ENCODE measurements at regions not wholly inside any gene's neighbourhood (a gene's known extent, or its start where the extent isn't known, plus 50 kb on each side); places are given as distances from the start of the nearest gene placed in this dataset.
"Not testable (repeated sequence)": the region's sequence is repeated elsewhere in the genome, so short reads cannot be mapped to it uniquely, and the experiment has no call there.

DNA sequence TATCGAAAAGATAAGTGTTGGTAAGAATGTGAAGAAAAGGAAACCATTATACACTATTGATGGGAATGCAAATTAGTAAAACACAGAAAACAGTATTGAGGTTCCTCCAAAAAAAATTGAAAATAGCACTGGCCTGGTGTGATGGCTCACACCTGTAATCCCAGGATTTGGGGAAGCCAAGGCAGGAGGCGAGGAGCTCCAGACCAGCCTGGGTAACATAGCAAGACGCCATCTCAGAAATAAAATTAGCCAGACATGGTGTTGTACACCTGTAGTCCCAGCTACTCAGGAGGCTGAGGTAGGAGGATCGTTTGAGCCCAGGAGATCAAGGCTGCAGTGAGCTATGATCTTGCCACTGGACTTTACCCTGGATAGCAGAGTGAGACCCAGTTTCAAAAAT is 5303.4 kb upstream of the TPTE start:
- H3K4me1 ChIP-seq; ATAC-seq; H3K36me3 ChIP-seq; H3K27ac ChIP-seq; intact Hi-C loops (cut with DNase I); DNase-seq; H3K27me3 ChIP-seq (ENCODE audit: low read depth); H3K9me3 ChIP-seq; H3K4me3 ChIP-seq: not testable (repeated sequence)

DNA sequence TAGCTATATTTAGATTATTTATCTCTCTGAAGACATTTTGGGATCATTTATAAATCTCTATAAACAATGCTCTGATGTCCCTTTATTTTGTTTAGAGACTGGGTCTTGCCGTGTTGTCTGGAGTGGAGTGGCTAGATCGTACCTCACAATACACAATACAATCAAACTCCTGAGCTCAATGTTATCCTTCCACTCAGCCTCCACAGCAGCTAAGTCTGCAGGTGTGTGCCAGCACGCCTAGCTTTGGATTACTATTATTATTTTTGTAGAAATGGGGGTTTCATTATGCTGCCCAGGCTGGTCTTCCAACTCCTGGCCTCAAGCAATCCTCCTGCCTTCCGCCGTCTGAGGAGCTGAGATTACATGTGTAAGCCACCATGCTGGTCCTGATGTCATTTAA is 5301.4 kb upstream of the TPTE start:
- H3K36me3 ChIP-seq; H3K4me1 ChIP-seq; H3K9me3 ChIP-seq; intact Hi-C loops (cut with DNase I); H3K27ac ChIP-seq; H3K27me3 ChIP-seq (ENCODE audit: low read depth); H3K4me3 ChIP-seq; DNase-seq; ATAC-seq: not testable (repeated sequence)

DNA sequence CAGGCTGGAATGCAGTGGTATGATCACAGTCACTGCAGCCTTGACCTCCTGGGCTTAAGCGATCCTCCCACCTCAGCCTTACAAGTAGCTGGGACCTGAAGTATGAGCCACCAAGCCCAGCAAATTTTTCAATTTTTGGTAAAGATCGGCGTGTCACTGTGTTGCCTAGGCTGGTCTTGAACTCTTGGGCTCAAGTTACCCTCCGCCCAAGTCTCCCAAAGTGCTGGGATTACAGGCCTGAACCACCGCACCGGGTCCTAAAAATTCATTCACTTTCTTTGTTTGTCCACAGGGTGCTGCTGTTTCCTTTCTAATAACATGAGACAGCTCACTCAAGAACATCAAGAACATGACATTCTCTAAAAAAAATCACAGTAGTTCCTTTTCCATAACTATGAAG is 5300.9 kb upstream of the TPTE start:
- peak; percentile 46 for DNase-seq
- ATAC-seq; H3K36me3 ChIP-seq; H3K4me1 ChIP-seq; intact Hi-C loops (cut with DNase I); H3K27me3 ChIP-seq (ENCODE audit: low read depth); H3K27ac ChIP-seq; H3K9me3 ChIP-seq; H3K4me3 ChIP-seq: not testable (repeated sequence)

DNA sequence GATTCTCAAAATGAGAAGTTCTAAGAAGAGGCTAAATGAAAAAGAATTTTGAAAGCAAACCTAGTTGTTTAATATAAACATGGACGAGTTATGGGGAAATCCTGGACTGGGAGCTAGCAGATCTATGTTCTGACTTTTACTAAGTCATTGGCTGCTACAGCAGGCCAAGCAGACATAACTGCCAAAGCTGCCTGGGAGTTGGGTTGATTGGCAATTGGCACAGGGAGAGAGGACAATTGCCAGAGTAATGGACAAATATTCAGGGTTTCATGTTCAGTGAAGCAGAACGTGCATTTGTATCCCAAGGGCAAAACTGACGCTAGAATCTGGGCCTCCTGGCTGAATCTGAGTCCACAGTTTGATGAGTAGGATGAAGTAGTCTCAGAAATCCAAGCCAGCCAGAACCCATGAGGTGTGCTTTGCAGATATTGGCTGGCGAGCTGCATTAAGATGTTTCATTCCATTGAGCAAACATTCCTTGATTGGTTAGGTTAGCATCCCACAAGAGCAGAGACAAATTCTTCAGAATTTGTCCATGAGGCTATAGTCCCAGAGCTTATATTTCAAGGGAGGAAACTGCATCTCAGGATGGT is 5299.8 kb upstream of the TPTE start:
- H3K4me3 ChIP-seq; intact Hi-C loops (cut with DNase I); DNase-seq; H3K27ac ChIP-seq; H3K9me3 ChIP-seq; H3K27me3 ChIP-seq (ENCODE audit: low read depth); H3K4me1 ChIP-seq; ATAC-seq; H3K36me3 ChIP-seq: not testable (repeated sequence)

DNA sequence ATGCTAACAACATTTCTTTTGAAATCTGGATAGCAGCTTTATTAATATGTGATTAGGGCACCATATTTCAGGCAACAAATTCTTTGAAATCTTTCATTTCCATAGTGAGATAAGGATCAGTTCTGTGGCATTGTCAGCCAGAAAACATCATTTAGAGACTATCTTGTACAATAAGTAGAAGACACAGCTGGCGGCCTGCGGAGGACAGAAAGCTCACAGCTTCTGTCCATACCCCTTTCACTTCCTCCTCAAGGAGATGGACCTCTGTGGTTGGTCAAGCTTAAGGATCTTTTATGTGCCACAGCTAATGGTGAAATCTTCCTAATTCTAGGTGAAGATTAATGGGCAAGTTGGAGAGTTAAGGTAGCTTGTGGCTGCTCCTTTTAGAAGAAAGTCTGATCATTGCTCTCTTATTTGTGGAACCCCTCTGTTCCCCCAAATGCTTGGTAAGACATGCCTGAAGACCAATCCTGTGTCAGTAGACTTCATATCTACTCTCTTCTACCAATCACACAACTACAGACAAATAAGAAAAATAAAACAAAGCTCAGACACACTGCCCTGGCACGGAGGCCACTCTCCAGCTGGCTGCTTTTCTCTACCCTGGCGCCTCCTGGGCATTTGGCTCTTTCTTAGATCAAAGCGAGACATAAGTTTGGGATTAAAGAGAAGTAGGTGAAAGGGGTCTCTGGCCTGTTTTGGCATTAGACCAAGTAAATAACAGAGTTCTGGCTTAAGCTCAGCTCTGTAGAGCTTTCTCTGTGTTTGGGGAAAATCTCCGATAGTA is 5298.2 kb upstream of the TPTE start:
- H3K27me3 ChIP-seq (ENCODE audit: low read depth); H3K4me1 ChIP-seq; H3K9me3 ChIP-seq; H3K27ac ChIP-seq; H3K4me3 ChIP-seq; intact Hi-C loops (cut with DNase I); H3K36me3 ChIP-seq; ATAC-seq: not testable (repeated sequence)
- peak; percentile 56 for DNase-seq

DNA sequence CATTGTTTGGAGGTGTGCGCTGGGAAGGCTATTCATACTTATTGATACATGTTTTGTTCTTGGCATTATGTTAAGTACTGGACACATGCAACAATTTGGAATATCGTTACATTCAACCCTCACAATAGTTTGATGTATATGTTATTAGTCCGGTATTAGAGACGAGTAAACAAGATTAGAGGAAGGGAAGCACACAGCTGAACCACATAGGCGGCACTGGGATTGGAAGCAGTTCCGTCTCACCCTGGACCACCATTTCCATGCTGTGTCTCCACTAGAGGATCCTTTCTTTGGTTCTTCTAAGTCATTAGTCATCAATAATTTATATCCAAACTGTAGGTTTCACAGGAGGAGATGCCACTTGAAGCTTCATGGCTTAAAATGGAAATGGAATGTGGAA is 5297.2 kb upstream of the TPTE start:
- H3K4me1 ChIP-seq; H3K27ac ChIP-seq; DNase-seq; H3K9me3 ChIP-seq; H3K36me3 ChIP-seq; H3K4me3 ChIP-seq; H3K27me3 ChIP-seq (ENCODE audit: low read depth); intact Hi-C loops (cut with DNase I); ATAC-seq: not testable (repeated sequence)

DNA sequence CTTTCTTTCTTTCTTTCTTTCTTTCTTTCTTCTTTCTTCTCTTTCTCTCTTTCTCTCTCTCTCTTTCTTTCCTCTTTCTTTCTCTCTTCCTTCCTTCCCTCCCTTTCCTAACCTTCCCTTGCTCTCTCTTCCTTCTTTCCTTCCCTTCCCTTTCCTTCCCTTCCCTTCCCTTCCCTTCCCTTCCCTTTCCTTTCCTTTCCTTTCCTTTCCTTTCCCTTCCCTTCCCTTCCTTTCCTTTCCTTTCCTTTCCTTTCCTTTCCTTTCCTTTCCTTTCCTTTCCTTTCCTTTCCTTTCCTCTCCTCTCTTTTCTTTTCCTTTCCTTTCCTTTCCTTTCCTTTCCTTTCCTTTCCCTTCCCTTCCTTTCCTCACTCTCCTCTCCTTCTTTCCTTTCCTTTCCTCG is 5294.1 kb upstream of the TPTE start:
- ATAC-seq = not testable (repeated sequence)

DNA sequence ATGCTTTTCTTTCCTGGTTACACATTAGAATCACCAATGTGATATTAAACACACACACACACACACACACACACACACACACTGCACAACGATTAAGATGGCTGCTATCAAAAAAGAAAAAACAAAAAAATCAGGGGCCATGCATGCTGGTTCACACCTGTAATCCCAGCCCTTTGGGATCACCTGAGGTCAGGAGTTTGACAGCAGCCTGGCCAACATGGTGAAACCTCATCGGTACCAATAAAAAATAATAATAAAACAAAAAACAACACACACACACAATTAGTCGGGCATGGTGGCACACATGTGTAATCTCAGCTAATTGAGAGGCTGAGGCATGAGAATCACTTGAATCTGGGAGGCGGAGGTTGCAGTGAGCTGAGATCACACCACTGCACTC is 5290.8 kb upstream of the TPTE start:
- ATAC-seq; H3K4me1 ChIP-seq; H3K27me3 ChIP-seq (ENCODE audit: low read depth); H3K9me3 ChIP-seq; H3K27ac ChIP-seq; H3K36me3 ChIP-seq; DNase-seq; intact Hi-C loops (cut with DNase I); H3K4me3 ChIP-seq: not testable (repeated sequence)

More for the DNA sequence above, 5294.1 kb upstream of the TPTE start:
- H3K9me3 ChIP-seq; H3K4me1 ChIP-seq; H3K36me3 ChIP-seq; H3K27me3 ChIP-seq (ENCODE audit: low read depth); H3K27ac ChIP-seq; DNase-seq; H3K4me3 ChIP-seq; intact Hi-C loops (cut with DNase I): not testable (repeated sequence)

DNA sequence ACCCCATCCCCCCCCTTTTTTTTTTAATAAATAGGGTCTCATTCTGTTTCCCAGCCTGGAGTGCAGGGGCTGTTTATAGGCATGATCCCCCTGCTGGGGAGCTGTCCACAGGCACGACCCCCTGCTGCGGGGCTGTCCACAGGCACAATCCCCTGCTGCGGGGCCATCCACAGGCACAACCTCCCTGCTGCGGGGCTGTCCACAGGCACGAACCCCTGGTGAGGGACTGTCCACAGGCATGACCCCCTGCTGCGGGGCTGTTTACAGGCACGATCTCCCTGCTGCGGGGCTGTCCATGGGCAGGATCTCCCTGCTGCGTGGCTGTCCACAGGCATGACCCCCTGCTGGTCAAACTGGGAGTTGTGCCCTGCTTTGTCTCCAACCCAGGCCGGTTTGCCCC is 5290.1 kb upstream of the TPTE start:
- intact Hi-C loops (cut with DNase I) = not testable (repeated sequence)
- peak; percentile 56 for DNase-seq

DNA sequence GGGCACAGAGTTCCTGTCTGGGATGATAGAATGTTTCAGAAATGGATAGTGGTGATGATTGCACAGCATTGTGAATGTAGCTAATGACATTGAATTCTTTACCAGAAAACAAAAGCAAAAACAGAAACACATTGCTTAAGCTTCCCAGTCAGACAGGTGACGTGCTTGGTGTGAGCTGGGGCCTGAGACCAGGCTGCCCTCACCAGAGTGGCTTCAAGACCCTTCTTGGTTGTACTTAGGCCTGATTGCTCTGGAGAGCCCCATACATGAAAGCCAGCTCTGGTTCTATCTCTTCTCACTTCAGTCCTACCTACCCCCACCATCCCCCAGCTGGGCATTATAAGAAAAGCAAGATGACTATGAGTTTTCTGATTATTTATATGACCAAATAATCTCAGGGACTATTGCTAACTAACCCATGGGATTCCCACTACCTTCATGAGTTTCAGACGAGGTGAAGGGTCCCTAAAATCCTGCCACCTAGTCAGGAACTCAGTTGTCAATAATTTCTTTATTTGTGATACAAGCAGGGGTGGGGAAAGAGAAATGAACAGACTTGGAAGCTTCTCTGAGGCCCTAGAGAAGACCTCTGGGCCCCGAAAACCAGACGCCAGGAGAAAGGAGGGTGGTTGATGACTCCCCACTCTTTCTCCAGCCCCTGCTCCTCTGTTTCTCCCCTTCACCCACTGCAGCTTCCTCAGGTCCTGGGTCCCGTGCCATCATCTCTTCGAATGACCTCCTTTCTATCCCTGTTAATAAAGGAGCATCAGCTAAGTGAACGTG is 5289.0 kb upstream of the TPTE start:
- H3K27ac ChIP-seq; intact Hi-C loops (cut with DNase I); H3K27me3 ChIP-seq (ENCODE audit: low read depth); H3K4me1 ChIP-seq; H3K4me3 ChIP-seq; H3K36me3 ChIP-seq; H3K9me3 ChIP-seq; ATAC-seq: not testable (repeated sequence)
- peak; percentile 46 for DNase-seq

More for the DNA sequence above, 5290.1 kb upstream of the TPTE start:
- peak in 1 of 2 donors; percentile 49 for ATAC-seq
- H3K9me3 ChIP-seq; H3K36me3 ChIP-seq; H3K4me1 ChIP-seq; H3K4me3 ChIP-seq; H3K27ac ChIP-seq; H3K27me3 ChIP-seq (ENCODE audit: low read depth): not testable (repeated sequence)

DNA sequence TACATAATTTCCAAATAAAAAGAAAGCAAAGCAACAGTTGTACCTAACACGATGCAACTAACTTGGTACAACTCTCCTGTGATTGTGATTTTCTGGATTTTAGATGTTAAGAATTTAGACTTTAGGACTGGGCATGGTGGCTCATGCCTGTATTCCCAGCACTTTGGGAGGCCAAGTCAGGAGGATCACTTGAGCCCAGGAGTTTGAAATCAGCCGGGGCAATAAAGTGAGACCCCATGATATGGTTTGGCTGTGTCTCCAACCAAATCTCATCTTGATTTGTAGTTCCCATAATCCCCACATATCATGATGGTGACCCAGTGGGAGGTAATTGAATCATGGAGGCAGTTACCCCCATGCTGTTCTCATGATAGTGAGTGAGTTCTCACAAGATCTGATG is 5285.6 kb upstream of the TPTE start:
- H3K9me3 ChIP-seq; H3K27ac ChIP-seq; intact Hi-C loops (cut with DNase I); H3K27me3 ChIP-seq (ENCODE audit: low read depth); ATAC-seq; H3K4me1 ChIP-seq; DNase-seq; H3K4me3 ChIP-seq; H3K36me3 ChIP-seq: not testable (repeated sequence)

DNA sequence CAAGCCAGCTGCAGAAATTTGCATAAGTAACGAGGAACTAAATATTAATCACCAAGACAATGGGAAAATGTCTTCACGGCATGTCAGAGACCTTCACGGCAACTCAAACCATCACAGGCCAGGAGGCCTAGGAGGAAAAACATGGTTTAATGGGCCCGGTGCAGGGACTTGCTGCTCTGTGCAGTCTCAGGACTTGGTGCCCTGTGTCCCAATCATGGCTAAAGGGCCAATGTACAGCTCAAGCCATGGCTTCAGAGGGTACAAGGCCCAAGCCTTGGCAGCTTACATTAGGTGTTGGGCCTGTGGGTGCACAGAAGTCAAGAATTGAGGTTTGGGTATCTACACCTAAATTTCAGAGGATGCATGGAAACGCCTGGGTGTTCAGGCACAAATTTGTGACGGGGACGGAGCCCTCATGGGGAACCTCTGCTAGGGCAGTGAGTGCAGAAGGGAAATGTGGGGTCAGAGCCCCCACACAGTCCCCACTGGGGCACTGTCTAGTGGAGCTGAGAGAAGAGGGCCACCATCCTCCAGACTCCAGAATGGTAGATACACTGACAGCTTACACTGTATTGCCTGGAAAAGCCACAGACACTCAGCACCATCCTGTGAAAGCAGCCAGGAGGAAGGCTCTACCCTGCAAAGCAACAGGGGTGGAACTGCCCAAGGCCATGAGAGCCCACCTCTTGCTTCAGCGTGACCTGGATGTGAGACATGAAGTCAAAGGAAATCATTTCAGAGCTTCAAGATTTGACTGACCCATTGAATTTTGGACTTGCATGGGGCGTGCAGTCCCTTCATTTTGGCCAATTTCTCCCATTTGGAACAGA is 5284.3 kb upstream of the TPTE start:
- ATAC-seq; H3K27me3 ChIP-seq (ENCODE audit: low read depth); intact Hi-C loops (cut with DNase I); H3K27ac ChIP-seq; H3K4me1 ChIP-seq; DNase-seq; H3K9me3 ChIP-seq; H3K4me3 ChIP-seq; H3K36me3 ChIP-seq: not testable (repeated sequence)

DNA sequence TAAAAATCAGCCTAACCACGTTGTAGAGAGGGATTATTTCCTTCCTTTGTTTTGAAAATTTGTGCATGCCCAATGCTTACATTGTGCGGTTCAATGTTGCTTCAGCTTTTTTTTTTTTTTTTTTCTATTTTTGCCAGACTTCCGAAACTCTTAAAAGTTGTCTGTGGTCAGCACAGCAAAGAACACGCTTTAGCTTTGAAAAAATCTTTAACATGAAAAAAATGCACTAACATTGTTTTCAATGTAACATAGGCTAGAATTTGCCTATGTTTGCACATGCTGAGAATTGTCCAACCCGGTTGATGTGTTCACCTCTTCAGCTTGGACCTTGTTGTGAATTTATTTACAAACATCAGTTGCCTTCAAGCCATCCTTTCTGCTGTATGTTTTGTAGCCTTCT is 5280.9 kb upstream of the TPTE start:
- ATAC-seq; H3K9me3 ChIP-seq; intact Hi-C loops (cut with DNase I): not testable (repeated sequence)

More for the DNA sequence above, 5280.9 kb upstream of the TPTE start:
- not testable (repeated sequence) for H3K27me3 ChIP-seq (ENCODE audit: low read depth); H3K4me3 ChIP-seq; H3K4me1 ChIP-seq; H3K27ac ChIP-seq; DNase-seq; H3K36me3 ChIP-seq

Measured in lower lobe of right lung (tissue), 2 donors.